Testis (tissue), 2 donors: ENCODE measurements at regions not wholly inside any gene's neighbourhood (a gene's known extent, or its start where the extent isn't known, plus 50 kb on each side); places are given as distances from the start of the nearest gene placed in this dataset.

ENCODE experiments used
- DNase-seq: peaks from one replicate; pipeline ENCODE4 v3.0.0-alpha.2; 2019
- H3K27ac ChIP-seq, 2 donors: fragments of 200-600 bp; sonication (generic); one replicate each; pipeline ENCODE4 v1.5.1; 2019
- H3K27me3 ChIP-seq: fragments of 200-600 bp; sonication (generic); one replicate; pipeline ENCODE4 v1.5.1; 2019
- H3K36me3 ChIP-seq: fragments of 200-600 bp; sonication (generic); one replicate; pipeline ENCODE4 v1.5.1; 2017; ENCODE audit warnings: low read depth; ENCODE audit errors: missing control alignments
- H3K4me1 ChIP-seq: fragments of 200-600 bp; sonication (generic); one replicate; pipeline ENCODE4 v1.5.1; 2019
- H3K4me3 ChIP-seq, 2 donors: fragments of 200-600 bp; sonication (generic); one replicate each; pipeline ENCODE4 v1.5.1; 2017 to 2019
- H3K9me3 ChIP-seq: fragments of 200-600 bp; sonication (generic); one replicate; pipeline ENCODE4 v1.5.1; 2017
- CTCF ChIP-seq, 3 experiments: fragments of 450-650 bp in 2 of 3; fragments of 200-600 bp in 1 of 3; sonication (generic) in 1 of 3; IDR thresholded peaks; one replicate each; pipeline ENCODE4 v1.5.1; 2016 to 2019; ENCODE audit warnings: antibody characterized with exemption in 3 of 3, mild to moderate bottlenecking in 2 of 3, moderate library complexity in 1 of 3
- POLR2A ChIP-seq: fragments of 450-650 bp; IDR thresholded peaks from one replicate; pipeline ENCODE4 v1.6.1; 2017; ENCODE audit warnings: antibody characterized with exemption, mild to moderate bottlenecking, moderate library complexity
- WGBS, 2 donors: methylation state at CpG; one replicate each; pipeline ENCODE4 v1.1.5; 2018; 5-methylcytosine and 5-hydroxymethylcytosine counted together
- intact Hi-C: fragments of 100-400 bp; cut with DNase I; formaldehyde crosslinking; loops from one replicate; pipeline ENCODE4 v1.15.1; 2023; ENCODE audit warnings: low total_unique reads

- DNase-seq: no peak
- TF ChIP-seq POLR2A (no peak), CTCF (IDR thresholded peaks at IDR 0.05) (no peak)
- H3K27me3 ChIP-seq: no peaks in the 10 kb centered on the region
- 5 to 15% methylated on average over 10 of the region's 10 CpGs for WGBS, 2 donors
- H3K36me3 ChIP-seq: no peaks in the 10 kb centered on the region
- H3K9me3 ChIP-seq: no peaks in the 10 kb centered on the region
- H3K4me1 ChIP-seq: peaks cover 6% of the 10 kb centered on the region
- H3K4me3 ChIP-seq: peak overlapping the region; percentile 50 to 57
- intact Hi-C loops: no loop called here
- H3K27ac ChIP-seq: peak overlapping the region; percentile 83 to 93
Observed at GRCh38 chr6:26217714-26218075, 130.5 kb downstream of the HFE start.

- Histone ChIP-seq H3K9me3 (no peaks in the 10 kb centered on the region), H3K27me3 (no peaks in the 10 kb centered on the region), H3K4me3 (no peak overlapping the region), H3K4me1 (peaks cover 6% of the 10 kb centered on the region), H3K36me3 (no peaks in the 10 kb centered on the region), H3K27ac (no peak overlapping the region)
- intact Hi-C loops: no loop called here
- TF ChIP-seq POLR2A: no peak
- no peak for DNase-seq
- WGBS, 2 donors: 76 to 82% methylated on average over 2 of the region's 2 CpGs
Observed at GRCh38 chr6:26218824-26219223, 131.6 kb downstream of the HFE start.

GRCh38 chr6:26220145-26220970 is 133.1 kb downstream of the HFE start:
- no peaks in the 10 kb centered on the region for H3K9me3 ChIP-seq
- intact Hi-C loops: no loop called here
- H3K36me3 ChIP-seq: no peaks in the 10 kb centered on the region
- DNase-seq: no peak
- no peak overlapping the region for H3K4me3 ChIP-seq
- H3K27me3 ChIP-seq: no peaks in the 10 kb centered on the region
- no peak overlapping the region for H3K27ac ChIP-seq
- 69% methylated on average over 5 of the region's 5 CpGs for WGBS, 2 donors
- TF ChIP-seq CTCF (IDR thresholded peaks at IDR 0.05) (no peak), POLR2A (no peak)
- peaks cover 8% of the 10 kb centered on the region for H3K4me1 ChIP-seq

GRCh38 chr6:26221186-26221585 is 134.0 kb downstream of the HFE start:
- Histone ChIP-seq H3K4me3 (no peak overlapping the region), H3K9me3 (no peaks in the 10 kb centered on the region), H3K27me3 (no peaks in the 10 kb centered on the region), H3K36me3 (no peaks in the 10 kb centered on the region), H3K4me1 (peaks cover 14% of the 10 kb centered on the region), H3K27ac (no peak overlapping the region)
- intact Hi-C loops: no loop called here
- 87 to 98% methylated on average over 4 of the region's 4 CpGs for WGBS, 2 donors
- DNase-seq: no peak
- TF ChIP-seq POLR2A (no peak), CTCF (IDR thresholded peaks at IDR 0.05) (no peak)

- Histone ChIP-seq H3K36me3 (no peaks in the 10 kb centered on the region), H3K27me3 (no peaks in the 10 kb centered on the region), H3K9me3 (no peaks in the 10 kb centered on the region), H3K27ac (peak overlapping the region; percentile 75 to 77), H3K4me1 (peaks cover 10% of the 10 kb centered on the region), H3K4me3 (no peak overlapping the region)
- intact Hi-C loops: no loop called here
- 31 to 32% methylated on average over 5 of the region's 5 CpGs for WGBS, 2 donors
- no peak for TF ChIP-seq POLR2A
- no peak for DNase-seq
Observed at GRCh38 chr6:26222571-26222970, 135.3 kb downstream of the HFE start.

- 6 to 7% methylated on average over 7 of the region's 7 CpGs for WGBS, 2 donors
- H3K36me3 ChIP-seq: no peaks in the 10 kb centered on the region
- H3K4me1 ChIP-seq: peaks cover 8% of the 10 kb centered on the region
- H3K4me3 ChIP-seq: peak overlapping the region; percentile 46 to 60
- H3K9me3 ChIP-seq: no peaks in the 10 kb centered on the region
- peak overlapping the region; percentile 75 to 77 for H3K27ac ChIP-seq
- no peaks in the 10 kb centered on the region for H3K27me3 ChIP-seq
- no peak for TF ChIP-seq POLR2A
- TF ChIP-seq CTCF (IDR thresholded peaks at IDR 0.05): no peak
- intact Hi-C loops: no loop called here
- DNase-seq: no peak
Observed at GRCh38 chr6:26223228-26223627, 136.0 kb downstream of the HFE start.
